ENCODE measurements at regions not wholly inside any gene's neighbourhood (a gene's known extent, or its start where the extent isn't known, plus 50 kb on each side); places are given as distances from the start of the nearest gene placed in this dataset.

DNA sequence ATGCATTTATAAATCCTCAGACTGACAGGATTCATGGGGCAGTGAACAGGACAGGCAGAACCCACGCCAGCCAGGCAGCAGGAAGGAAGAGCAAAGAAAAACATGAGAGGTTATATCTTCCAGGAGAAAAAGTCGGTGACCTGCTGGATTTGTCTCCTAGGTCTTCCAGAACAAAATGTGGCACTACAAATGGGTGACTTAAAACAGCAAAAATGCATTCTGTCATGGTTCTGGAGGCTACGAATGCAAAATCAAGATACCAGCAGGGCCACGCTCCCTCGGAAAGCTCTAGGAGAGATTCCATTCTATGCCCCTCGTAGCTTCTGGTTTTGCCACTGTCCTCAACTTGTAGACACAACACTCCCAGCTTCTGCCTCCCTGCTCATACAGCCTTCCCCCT is 63.4 kb downstream of the PSMG1 start:
- no peak for TF ChIP-seq ZFP3 (CRISPR knock-in tag; IDR thresholded peaks at IDR 0.05)
- no peak for TF ChIP-seq RARB (CRISPR knock-in tag; IDR thresholded peaks at IDR 0.05)
- TF ChIP-seq ARNTL (CRISPR knock-in tag; IDR thresholded peaks at IDR 0.05; ENCODE audit: borderline replicate concordance, low read depth), result no peak
- TF ChIP-seq, protein P1, sequence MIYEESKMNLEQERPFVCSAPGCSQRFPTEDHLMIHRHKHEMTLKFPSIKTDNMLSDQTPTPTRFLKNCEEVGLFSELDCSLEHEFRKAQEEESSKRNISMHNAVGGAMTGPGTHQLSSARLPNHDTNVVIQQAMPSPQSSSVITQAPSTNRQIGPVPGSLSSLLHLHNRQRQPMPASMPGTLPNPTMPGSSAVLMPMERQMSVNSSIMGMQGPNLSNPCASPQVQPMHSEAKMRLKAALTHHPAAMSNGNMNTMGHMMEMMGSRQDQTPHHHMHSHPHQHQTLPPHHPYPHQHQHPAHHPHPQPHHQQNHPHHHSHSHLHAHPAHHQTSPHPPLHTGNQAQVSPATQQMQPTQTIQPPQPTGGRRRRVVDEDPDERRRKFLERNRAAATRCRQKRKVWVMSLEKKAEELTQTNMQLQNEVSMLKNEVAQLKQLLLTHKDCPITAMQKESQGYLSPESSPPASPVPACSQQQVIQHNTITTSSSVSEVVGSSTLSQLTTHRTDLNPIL (CRISPR knock-in tag; IDR thresholded peaks at IDR 0.05; ENCODE audit: low read depth), result no peak
- TF ChIP-seq BACH2 (CRISPR knock-in tag; IDR thresholded peaks at IDR 0.05; ENCODE audit: borderline replicate concordance), result no peak
- TF ChIP-seq, protein P2, sequence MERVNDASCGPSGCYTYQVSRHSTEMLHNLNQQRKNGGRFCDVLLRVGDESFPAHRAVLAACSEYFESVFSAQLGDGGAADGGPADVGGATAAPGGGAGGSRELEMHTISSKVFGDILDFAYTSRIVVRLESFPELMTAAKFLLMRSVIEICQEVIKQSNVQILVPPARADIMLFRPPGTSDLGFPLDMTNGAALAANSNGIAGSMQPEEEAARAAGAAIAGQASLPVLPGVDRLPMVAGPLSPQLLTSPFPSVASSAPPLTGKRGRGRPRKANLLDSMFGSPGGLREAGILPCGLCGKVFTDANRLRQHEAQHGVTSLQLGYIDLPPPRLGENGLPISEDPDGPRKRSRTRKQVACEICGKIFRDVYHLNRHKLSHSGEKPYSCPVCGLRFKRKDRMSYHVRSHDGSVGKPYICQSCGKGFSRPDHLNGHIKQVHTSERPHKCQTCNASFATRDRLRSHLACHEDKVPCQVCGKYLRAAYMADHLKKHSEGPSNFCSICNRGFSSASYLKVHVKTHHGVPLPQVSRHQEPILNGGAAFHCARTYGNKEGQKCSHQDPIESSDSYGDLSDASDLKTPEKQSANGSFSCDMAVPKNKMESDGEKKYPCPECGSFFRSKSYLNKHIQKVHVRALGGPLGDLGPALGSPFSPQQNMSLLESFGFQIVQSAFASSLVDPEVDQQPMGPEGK (CRISPR knock-in tag; IDR thresholded peaks at IDR 0.05; ENCODE audit: borderline replicate concordance), result no peak
- TF ChIP-seq CSDC2 (CRISPR knock-in tag; IDR thresholded peaks at IDR 0.05), result no peak
- TF ChIP-seq SNAI2 (CRISPR knock-in tag; IDR thresholded peaks at IDR 0.05), result no peak
- no peak for TF ChIP-seq ZFP30 (CRISPR knock-in tag; IDR thresholded peaks at IDR 0.05)
- TF ChIP-seq, protein P3, sequence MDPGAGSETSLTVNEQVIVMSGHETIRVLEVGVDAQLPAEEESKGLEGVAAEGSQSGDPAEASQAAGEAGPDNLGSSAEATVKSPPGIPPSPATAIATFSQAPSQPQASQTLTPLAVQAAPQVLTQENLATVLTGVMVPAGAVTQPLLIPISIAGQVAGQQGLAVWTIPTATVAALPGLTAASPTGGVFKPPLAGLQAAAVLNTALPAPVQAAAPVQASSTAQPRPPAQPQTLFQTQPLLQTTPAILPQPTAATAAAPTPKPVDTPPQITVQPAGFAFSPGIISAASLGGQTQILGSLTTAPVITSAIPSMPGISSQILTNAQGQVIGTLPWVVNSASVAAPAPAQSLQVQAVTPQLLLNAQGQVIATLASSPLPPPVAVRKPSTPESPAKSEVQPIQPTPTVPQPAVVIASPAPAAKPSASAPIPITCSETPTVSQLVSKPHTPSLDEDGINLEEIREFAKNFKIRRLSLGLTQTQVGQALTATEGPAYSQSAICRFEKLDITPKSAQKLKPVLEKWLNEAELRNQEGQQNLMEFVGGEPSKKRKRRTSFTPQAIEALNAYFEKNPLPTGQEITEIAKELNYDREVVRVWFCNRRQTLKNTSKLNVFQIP (CRISPR knock-in tag; IDR thresholded peaks at IDR 0.05; ENCODE audit: borderline replicate concordance, low read depth), result no peak
- no peak for TF ChIP-seq ZNF70 (CRISPR knock-in tag; IDR thresholded peaks at IDR 0.05)
- TF ChIP-seq, protein P4, sequence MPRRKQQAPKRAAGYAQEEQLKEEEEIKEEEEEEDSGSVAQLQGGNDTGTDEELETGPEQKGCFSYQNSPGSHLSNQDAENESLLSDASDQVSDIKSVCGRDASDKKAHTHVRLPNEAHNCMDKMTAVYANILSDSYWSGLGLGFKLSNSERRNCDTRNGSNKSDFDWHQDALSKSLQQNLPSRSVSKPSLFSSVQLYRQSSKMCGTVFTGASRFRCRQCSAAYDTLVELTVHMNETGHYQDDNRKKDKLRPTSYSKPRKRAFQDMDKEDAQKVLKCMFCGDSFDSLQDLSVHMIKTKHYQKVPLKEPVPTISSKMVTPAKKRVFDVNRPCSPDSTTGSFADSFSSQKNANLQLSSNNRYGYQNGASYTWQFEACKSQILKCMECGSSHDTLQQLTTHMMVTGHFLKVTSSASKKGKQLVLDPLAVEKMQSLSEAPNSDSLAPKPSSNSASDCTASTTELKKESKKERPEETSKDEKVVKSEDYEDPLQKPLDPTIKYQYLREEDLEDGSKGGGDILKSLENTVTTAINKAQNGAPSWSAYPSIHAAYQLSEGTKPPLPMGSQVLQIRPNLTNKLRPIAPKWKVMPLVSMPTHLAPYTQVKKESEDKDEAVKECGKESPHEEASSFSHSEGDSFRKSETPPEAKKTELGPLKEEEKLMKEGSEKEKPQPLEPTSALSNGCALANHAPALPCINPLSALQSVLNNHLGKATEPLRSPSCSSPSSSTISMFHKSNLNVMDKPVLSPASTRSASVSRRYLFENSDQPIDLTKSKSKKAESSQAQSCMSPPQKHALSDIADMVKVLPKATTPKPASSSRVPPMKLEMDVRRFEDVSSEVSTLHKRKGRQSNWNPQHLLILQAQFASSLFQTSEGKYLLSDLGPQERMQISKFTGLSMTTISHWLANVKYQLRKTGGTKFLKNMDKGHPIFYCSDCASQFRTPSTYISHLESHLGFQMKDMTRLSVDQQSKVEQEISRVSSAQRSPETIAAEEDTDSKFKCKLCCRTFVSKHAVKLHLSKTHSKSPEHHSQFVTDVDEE (CRISPR knock-in tag; IDR thresholded peaks at IDR 0.05), result no peak
- no peak for TF ChIP-seq ESRRG (CRISPR knock-in tag; IDR thresholded peaks at IDR 0.05)
